Kidney epithelial cell (primary cell): ENCODE measurements at regions not wholly inside any gene's neighbourhood (a gene's known extent, or its start where the extent isn't known, plus 50 kb on each side); places are given as distances from the start of the nearest gene placed in this dataset.

Experiments used
- DNase-seq: peaks from one replicate; pipeline ENCODE4 v3.0.0-alpha.2; 2010; ENCODE audit warnings: low read depth
- H3K27me3 ChIP-seq: 2 replicates; pipeline ENCODE4 v1.6.0; 2011; ENCODE audit warnings: low read length; ENCODE audit not compliant: control insufficient read depth, insufficient read depth
- H3K36me3 ChIP-seq: 2 replicates; pipeline ENCODE4 v1.5.1; 2011; ENCODE audit warnings: low read length; ENCODE audit not compliant: control insufficient read depth, insufficient read depth
- H3K4me3 ChIP-seq: 2 replicates; pipeline ENCODE4 v1.5.1; 2011; ENCODE audit warnings: low read depth, mild to moderate bottlenecking, control low read depth, low read length
- CTCF ChIP-seq: IDR thresholded peaks from 2 replicates; pipeline ENCODE4 v1.5.1; 2011; ENCODE audit warnings: mild to moderate bottlenecking, moderate library complexity, low read length, control low read depth, inconsistent platforms; ENCODE audit not compliant: insufficient read depth, poor library complexity, severe bottlenecking

- TF ChIP-seq CTCF: no peak
- no peaks in the 10 kb centered on the region for H3K36me3 ChIP-seq
- DNase-seq: no peak
- H3K4me3 ChIP-seq: no peak overlapping the region
- H3K27me3 ChIP-seq: no peaks in the 10 kb centered on the region
These were observed 423.6 kb downstream of the PTH2R start for GRCh38 chr2:208830203-208830602.

- H3K27me3 ChIP-seq: no peaks in the 10 kb centered on the region
- no peaks in the 10 kb centered on the region for H3K36me3 ChIP-seq
- no peak for TF ChIP-seq CTCF
- DNase-seq: no peak
- no peak overlapping the region for H3K4me3 ChIP-seq
These were observed 441.1 kb downstream of the PTH2R start for GRCh38 chr2:208847651-208848050.

- no peak overlapping the region for H3K4me3 ChIP-seq
- H3K27me3 ChIP-seq: no peaks in the 10 kb centered on the region
- DNase-seq: no peak
- no peaks in the 10 kb centered on the region for H3K36me3 ChIP-seq
- no peak for TF ChIP-seq CTCF
These were observed 448.1 kb downstream of the PTH2R start for GRCh38 chr2:208854717-208855116.

GRCh38 chr2:208867374-208867773 is 460.8 kb downstream of the PTH2R start:
- H3K4me3 ChIP-seq: no peak overlapping the region
- no peaks in the 10 kb centered on the region for H3K27me3 ChIP-seq
- no peak for TF ChIP-seq CTCF
- DNase-seq: no peak
- no peaks in the 10 kb centered on the region for H3K36me3 ChIP-seq

GRCh38 chr2:208872591-208872990 is 466.0 kb downstream of the PTH2R start:
- Histone ChIP-seq H3K4me3 (no peak overlapping the region), H3K27me3 (no peaks in the 10 kb centered on the region), H3K36me3 (no peaks in the 10 kb centered on the region)
- no peak for DNase-seq
- no peak for TF ChIP-seq CTCF

GRCh38 chr2:208879666-208880065 is 473.1 kb downstream of the PTH2R start:
- TF ChIP-seq CTCF: no peak
- Histone ChIP-seq H3K4me3 (no peak overlapping the region), H3K36me3 (no peaks in the 10 kb centered on the region), H3K27me3 (no peaks in the 10 kb centered on the region)
- no peak for DNase-seq
